ENCODE measurements at regions not wholly inside any gene's neighbourhood (a gene's known extent, or its start where the extent isn't known, plus 50 kb on each side); places are given as distances from the start of the nearest gene placed in this dataset.

GRCh38 chrX:69431420-69431819, 72.7 kb upstream of the NALF2 start:
- intact Hi-C loops (cut with DNase I; ENCODE audit: low total_unique reads) (no loop called here), in situ Hi-C loops (cut with MboI; ENCODE audit: low sequenced_read_pairs in 4 of 4) (no loop called here)
- H3K27me3 ChIP-seq = peaks cover 0 to 3% (median 0%) of the 10 kb centered on the region in 3 donors
- no peak overlapping the region for H3K4me3 ChIP-seq
- DNase-seq (no peak), ATAC-seq (no peak)
- H3K4me1 ChIP-seq = no peaks in the 10 kb centered on the region
- H3K9me3 ChIP-seq = no peaks in the 10 kb centered on the region
- H3K27ac ChIP-seq = no peak overlapping the region
- no peaks in the 10 kb centered on the region for H3K36me3 ChIP-seq
- TF ChIP-seq CTCF (IDR thresholded peaks at IDR 0.05 in 4 of 5, conservative IDR thresholded peaks at IDR 0.05 in 1 of 5) (no peak), POLR2A (IDR thresholded peaks at IDR 0.05) (no peak)

GRCh38 chrX:69430785-69431184, 73.3 kb upstream of the NALF2 start:
- H3K27me3 ChIP-seq = peaks cover 0 to 3% (median 0%) of the 10 kb centered on the region in 3 donors
- H3K4me3 ChIP-seq = no peak overlapping the region
- H3K4me1 ChIP-seq = no peaks in the 10 kb centered on the region
- no peaks in the 10 kb centered on the region for H3K9me3 ChIP-seq
- H3K36me3 ChIP-seq = no peaks in the 10 kb centered on the region
- in situ Hi-C loops (cut with MboI; ENCODE audit: low sequenced_read_pairs in 4 of 4) (no loop called here), intact Hi-C loops (cut with DNase I; ENCODE audit: low total_unique reads) (no loop called here)
- no peak overlapping the region for H3K27ac ChIP-seq
- no peak for TF ChIP-seq CTCF (IDR thresholded peaks at IDR 0.05 in 4 of 5, conservative IDR thresholded peaks at IDR 0.05 in 1 of 5)
- TF ChIP-seq POLR2A (IDR thresholded peaks at IDR 0.05) = no peak
- no peak for ATAC-seq
- no peak for DNase-seq

GRCh38 chrX:69429339-69430015, 74.6 kb upstream of the NALF2 start:
- Histone ChIP-seq H3K36me3 (no peaks in the 10 kb centered on the region), H3K4me3 (no peak overlapping the region), H3K9me3 (no peaks in the 10 kb centered on the region), H3K4me1 (no peaks in the 10 kb centered on the region), H3K27ac (no peak overlapping the region), H3K27me3 (peaks cover 0 to 3% (median 0%) of the 10 kb centered on the region in 3 donors)
- no peak for DNase-seq
- intact Hi-C loops (cut with DNase I; ENCODE audit: low total_unique reads) = no loop called here
- no peak for ATAC-seq
- in situ Hi-C loops (cut with MboI; ENCODE audit: low sequenced_read_pairs in 4 of 4) = no loop called here
- no peak for TF ChIP-seq POLR2A (IDR thresholded peaks at IDR 0.05)
- TF ChIP-seq CTCF (IDR thresholded peaks at IDR 0.05 in 4 of 5, conservative IDR thresholded peaks at IDR 0.05 in 1 of 5) = no peak

- no peak overlapping the region for H3K4me3 ChIP-seq
- ATAC-seq (no peak), DNase-seq (no peak)
- peaks cover 0 to 3% (median 0%) of the 10 kb centered on the region in 3 donors for H3K27me3 ChIP-seq
- no peaks in the 10 kb centered on the region for H3K9me3 ChIP-seq
- intact Hi-C loops (cut with DNase I; ENCODE audit: low total_unique reads) (no loop called here), in situ Hi-C loops (cut with MboI; ENCODE audit: low sequenced_read_pairs in 4 of 4) (no loop called here)
- no peaks in the 10 kb centered on the region for H3K4me1 ChIP-seq
- TF ChIP-seq POLR2A (IDR thresholded peaks at IDR 0.05) (no peak), CTCF (IDR thresholded peaks at IDR 0.05 in 4 of 5, conservative IDR thresholded peaks at IDR 0.05 in 1 of 5) (no peak)
- no peak overlapping the region for H3K27ac ChIP-seq
- no peaks in the 10 kb centered on the region for H3K36me3 ChIP-seq
Observed at GRCh38 chrX:69428216-69428615, 75.9 kb upstream of the NALF2 start.

- peaks cover 0 to 3% (median 0%) of the 10 kb centered on the region in 3 donors for H3K27me3 ChIP-seq
- H3K9me3 ChIP-seq = no peaks in the 10 kb centered on the region
- TF ChIP-seq CTCF (IDR thresholded peaks at IDR 0.05 in 4 of 5, conservative IDR thresholded peaks at IDR 0.05 in 1 of 5) (no peak), POLR2A (IDR thresholded peaks at IDR 0.05) (no peak)
- H3K4me3 ChIP-seq = no peak overlapping the region
- H3K4me1 ChIP-seq = no peaks in the 10 kb centered on the region
- intact Hi-C loops (cut with DNase I; ENCODE audit: low total_unique reads) (no loop called here), in situ Hi-C loops (cut with MboI; ENCODE audit: low sequenced_read_pairs in 4 of 4) (no loop called here)
- H3K27ac ChIP-seq = no peak overlapping the region
- no peaks in the 10 kb centered on the region for H3K36me3 ChIP-seq
- ATAC-seq (no peak), DNase-seq (no peak)
Observed at GRCh38 chrX:69424910-69425309, 79.2 kb upstream of the NALF2 start.

Measured in gastrocnemius medialis (tissue), 4 donors.